IMR-90 (cell line): ENCODE measurements at regions not wholly inside any gene's neighbourhood (a gene's known extent, or its start where the extent isn't known, plus 50 kb on each side); places are given as distances from the start of the nearest gene placed in this dataset.

Experiments used
- ATAC-seq: fragments of 200-7000 bp; cut with Tn5 transposase; 2 replicates; pipeline ENCODE4 v1.9.1; 2020; ENCODE audit warnings: low read depth, mild to moderate bottlenecking, moderate library complexity
- BruUV-seq: library from RNA; stranded (reverse); fragments of 400-500 nt; replicated peaks from 2 replicates; lab custom pipeline; 2021; lab: Mats Ljungman, UMichigan
- CTCF ChIA-PET: fragments of 300-600 bp; formaldehyde crosslinking; extraction: SDS; loops from one replicate; lab custom pipeline; 2021; ENCODE audit warnings: antibody characterized with exemption; lab: Yijun Ruan, JAX
- POLR2A ChIA-PET: fragments of 300-600 bp; sonication (Branson Sonifier 250); formaldehyde crosslinking; loops from one replicate; lab custom pipeline; 2022; ENCODE audit warnings: antibody characterized with exemption; ENCODE audit not compliant: unreplicated experiment; lab: Charles Lee
- DNase-seq: peaks from one replicate; pipeline ENCODE4 v3.0.0; 2013
- H2AFZ ChIP-seq: replicated peaks from 2 replicates; pipeline ENCODE3; 2013; ENCODE audit warnings: low read length, mild to moderate bottlenecking; ENCODE audit not compliant: poor library complexity
- H2AK5ac ChIP-seq: 2 replicates; pipeline ENCODE4 v1.6.1; 2013; ENCODE audit warnings: low read depth, low read length, inconsistent platforms
- H2AK9ac ChIP-seq: replicated peaks from 2 replicates; pipeline ENCODE3; 2013; ENCODE audit warnings: mild to moderate bottlenecking, low read depth, low read length, moderate library complexity; ENCODE audit not compliant: poor library complexity
- H2BK120ac ChIP-seq: 2 replicates; pipeline ENCODE4 v1.6.1; 2013; ENCODE audit warnings: low read depth, low read length, inconsistent platforms
- H2BK15ac ChIP-seq: 3 replicates; pipeline ENCODE4 v1.6.1; 2013; ENCODE audit warnings: low read depth, low read length, inconsistent platforms
- H2BK20ac ChIP-seq: 2 replicates; pipeline ENCODE4 v1.6.1; 2013; ENCODE audit warnings: low read depth, mild to moderate bottlenecking, inconsistent platforms, low read length, moderate library complexity
- H2BK5ac ChIP-seq: 2 replicates; pipeline ENCODE4 v1.6.1; 2013; ENCODE audit warnings: mild to moderate bottlenecking, low read depth, low read length, inconsistent platforms; ENCODE audit not compliant: poor library complexity, severe bottlenecking
- H3K14ac ChIP-seq: replicated peaks from 2 replicates; pipeline ENCODE4 v1.6.1; 2013; ENCODE audit warnings: low read depth, low read length, inconsistent platforms
- H3K18ac ChIP-seq: 2 replicates; pipeline ENCODE4 v1.6.1; 2013; ENCODE audit warnings: low read depth, low read length, control low read depth
- H3K23ac ChIP-seq: 2 replicates; pipeline ENCODE4 v1.6.1; 2013; ENCODE audit warnings: low read depth, low read length, inconsistent platforms
- H3K27ac ChIP-seq: 2 replicates; pipeline ENCODE4 v1.5.1; 2013; ENCODE audit warnings: mild to moderate bottlenecking, control low read depth, low read length; ENCODE audit not compliant: insufficient read depth
- H3K27me3 ChIP-seq: 2 replicates; pipeline ENCODE4 v1.6.1; 2013; ENCODE audit warnings: low read length; ENCODE audit not compliant: control insufficient read depth, insufficient read depth
- H3K36me3 ChIP-seq: 2 replicates; pipeline ENCODE4 v1.6.1; 2013; ENCODE audit warnings: low read length, mixed read lengths; ENCODE audit not compliant: control insufficient read depth, insufficient read depth
- H3K4ac ChIP-seq: 2 replicates; pipeline ENCODE4 v1.6.1; 2013; ENCODE audit warnings: low read depth, low read length, inconsistent platforms
- H3K4me1 ChIP-seq: 2 replicates; pipeline ENCODE4 v1.6.1; 2013; ENCODE audit warnings: low read length, mixed read lengths; ENCODE audit not compliant: control insufficient read depth, insufficient read depth
- H3K4me2 ChIP-seq: 2 replicates; pipeline ENCODE4 v1.6.1; 2013; ENCODE audit warnings: low read depth, mild to moderate bottlenecking, control low read depth, low read length, moderate library complexity
- H3K4me3 ChIP-seq: 2 replicates; pipeline ENCODE4 v1.5.1; 2013; ENCODE audit warnings: low read depth, mild to moderate bottlenecking, control low read depth, low read length, moderate library complexity; ENCODE audit not compliant: insufficient read depth
- H3K56ac ChIP-seq: 2 replicates; pipeline ENCODE4 v1.6.1; 2013; ENCODE audit warnings: low read length, inconsistent platforms; ENCODE audit not compliant: insufficient read depth; ENCODE audit errors: extremely low read depth
- H3K79me1 ChIP-seq, 2 experiments: 2 replicates each; pipeline ENCODE4 v1.6.1; 2013; ENCODE audit warnings: low read length in 2 of 2, inconsistent platforms in 1 of 2, low read depth in 1 of 2
- H3K9ac ChIP-seq: 2 replicates; pipeline ENCODE4 v1.6.1; 2013; ENCODE audit warnings: low read depth, low read length, control low read depth
- H3K9me1 ChIP-seq: 2 replicates; pipeline ENCODE4 v1.6.1; 2013; ENCODE audit warnings: low read length, inconsistent platforms; ENCODE audit not compliant: insufficient read depth
- H3K9me3 ChIP-seq: 2 replicates; pipeline ENCODE4 v1.6.1; 2013; ENCODE audit warnings: low read length; ENCODE audit not compliant: control insufficient read depth, insufficient read depth
- H4K20me1 ChIP-seq: 2 replicates; pipeline ENCODE4 v1.6.1; 2013; ENCODE audit warnings: low read length, inconsistent platforms; ENCODE audit not compliant: insufficient read depth
- H4K5ac ChIP-seq: 2 replicates; pipeline ENCODE4 v1.6.1; 2013; ENCODE audit warnings: mild to moderate bottlenecking, low read depth, low read length, control low read depth
- H4K8ac ChIP-seq, 2 experiments: 2 replicates each; pipeline ENCODE4 v1.6.1; 2013; ENCODE audit warnings: low read depth in 2 of 2, low read length in 2 of 2, control low read depth in 1 of 2, inconsistent platforms in 1 of 2
- H4K91ac ChIP-seq: 2 replicates; pipeline ENCODE4 v1.6.1; 2013; ENCODE audit warnings: low read depth, low read length, inconsistent platforms; ENCODE audit not compliant: insufficient read depth
- MAFK ChIP-seq: IDR thresholded peaks from 2 replicates; pipeline ENCODE4 v1.6.1; 2012; ENCODE audit warnings: low read depth, low read length, improper control_type of control experiment
- RCOR1 ChIP-seq: IDR thresholded peaks from 2 replicates; pipeline ENCODE4 v1.6.1; 2012; ENCODE audit warnings: mild to moderate bottlenecking, low read length, improper control_type of control experiment; ENCODE audit not compliant: insufficient replicate concordance
- WGBS, 2 experiments: methylation state at CpG; one replicate each; pipeline versions ENCODE4 v1.1.5 to v1.1.7; 2013; ENCODE audit warnings: missing lambda C conversion rate in 2 of 2; ENCODE audit not compliant: insufficient read length in 1 of 2; ENCODE audit errors: extremely low coverage in 2 of 2; 5-methylcytosine and 5-hydroxymethylcytosine counted together
- dilution Hi-C: fragments of 300-500 bp; cut with HindIII; formaldehyde crosslinking; loops from one replicate; pipeline ENCODE4 v1.14.3; 2018; ENCODE audit warnings: low sequenced_read_pairs; ENCODE audit not compliant: unreplicated experiment
- in situ Hi-C: fragments of 300-500 bp; cut with MboI; formaldehyde crosslinking; loops from 3 replicates; pipeline ENCODE4 v1.14.3; 2019; ENCODE audit warnings: low sequenced_read_pairs, inconsistent platforms, mixed read lengths
- intact Hi-C: fragments of 100-400 bp; cut with micrococcal nuclease; formaldehyde crosslinking; loops from 2 replicates; pipeline ENCODE4 v1.10.0; 2022

GRCh38 chr4:126086041-126086440 lies 771.3 kb downstream of the FAT4 start:
- H2AK5ac ChIP-seq = no peak overlapping the region
- CTCF ChIA-PET = interaction anchor here (0.7 kb wide), 1 partner anchor 768 kb away, joined by 3 read pairs; no protein-coding TSS in a partner anchor

More at GRCh38 chr4:126086041-126086440, 771.3 kb downstream of the FAT4 start:
- H3K9me3 ChIP-seq = no peaks in the 10 kb centered on the region
- BruUV-seq = no TSS peak
- H4K91ac ChIP-seq = no peak overlapping the region
- H2AK9ac ChIP-seq = no peak overlapping the region
- POLR2A ChIA-PET = no interaction called here
- TF ChIP-seq MAFK (peak; percentile 62), RCOR1 (no peak)
- H3K4me3 ChIP-seq = no peak overlapping the region
- intact Hi-C loops (no loop called here), in situ Hi-C loops (no loop called here), dilution Hi-C loops (no loop called here)
- no peak overlapping the region for H3K56ac ChIP-seq
- no peak overlapping the region for H3K9ac ChIP-seq
- no peak overlapping the region for H3K18ac ChIP-seq
- H2BK15ac ChIP-seq = no peak overlapping the region
- no peak for DNase-seq
- H2AFZ ChIP-seq = no peak overlapping the region
- H3K27me3 ChIP-seq = no peaks in the 10 kb centered on the region
- no peak overlapping the region for H4K8ac ChIP-seq
- H3K4me1 ChIP-seq = no peaks in the 10 kb centered on the region
- no CpG with 5 or more reads among the region's 2 CpGs for WGBS, 2 experiments
- no peak overlapping the region for H2BK5ac ChIP-seq
- no peaks in the 10 kb centered on the region for H3K79me1 ChIP-seq
- H3K9me1 ChIP-seq = no peaks in the 10 kb centered on the region
- no peak overlapping the region for H3K27ac ChIP-seq
- no peaks in the 10 kb centered on the region for H3K36me3 ChIP-seq
- no peaks in the 10 kb centered on the region for H4K20me1 ChIP-seq
- no peak for ATAC-seq
- H3K23ac ChIP-seq = no peak overlapping the region
- no peak overlapping the region for H4K5ac ChIP-seq
- H2BK120ac ChIP-seq = no peak overlapping the region
- H3K4ac ChIP-seq = no peak overlapping the region
- H3K14ac ChIP-seq = no peak overlapping the region
- no peak overlapping the region for H2BK20ac ChIP-seq
- H3K4me2 ChIP-seq = no peak overlapping the region
